HG03095 (cell line): ENCODE measurements at regions not wholly inside any gene's neighbourhood (a gene's known extent, or its start where the extent isn't known, plus 50 kb on each side); places are given as distances from the start of the nearest gene placed in this dataset.

ENCODE experiments used
- ATAC-seq: cut with Tn5 transposase; IDR thresholded peaks from one replicate; pipeline ENCODE4 v1.9.1; 2021; ENCODE audit warnings: moderate library complexity; ENCODE audit not compliant: unreplicated experiment

DNA sequence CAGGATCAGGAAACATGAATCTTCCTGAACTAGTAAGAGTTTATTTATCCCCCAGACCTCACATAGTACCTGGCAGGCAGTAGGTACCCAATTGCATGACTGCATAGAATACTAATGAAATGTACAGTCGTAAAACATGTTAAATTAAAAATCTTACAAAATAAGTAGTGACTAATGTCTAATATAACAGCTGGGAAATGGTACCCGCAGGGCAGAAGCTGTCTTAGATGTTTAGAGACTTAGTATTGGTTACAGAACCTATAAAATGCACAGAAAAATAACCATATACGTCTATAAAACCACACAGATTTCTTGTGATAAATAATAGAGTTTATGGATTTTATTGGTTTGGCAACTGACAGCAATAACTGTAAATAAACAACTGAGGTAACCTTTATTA is 139.1 kb upstream of the GMDS start:
- ATAC-seq: no peak

DNA sequence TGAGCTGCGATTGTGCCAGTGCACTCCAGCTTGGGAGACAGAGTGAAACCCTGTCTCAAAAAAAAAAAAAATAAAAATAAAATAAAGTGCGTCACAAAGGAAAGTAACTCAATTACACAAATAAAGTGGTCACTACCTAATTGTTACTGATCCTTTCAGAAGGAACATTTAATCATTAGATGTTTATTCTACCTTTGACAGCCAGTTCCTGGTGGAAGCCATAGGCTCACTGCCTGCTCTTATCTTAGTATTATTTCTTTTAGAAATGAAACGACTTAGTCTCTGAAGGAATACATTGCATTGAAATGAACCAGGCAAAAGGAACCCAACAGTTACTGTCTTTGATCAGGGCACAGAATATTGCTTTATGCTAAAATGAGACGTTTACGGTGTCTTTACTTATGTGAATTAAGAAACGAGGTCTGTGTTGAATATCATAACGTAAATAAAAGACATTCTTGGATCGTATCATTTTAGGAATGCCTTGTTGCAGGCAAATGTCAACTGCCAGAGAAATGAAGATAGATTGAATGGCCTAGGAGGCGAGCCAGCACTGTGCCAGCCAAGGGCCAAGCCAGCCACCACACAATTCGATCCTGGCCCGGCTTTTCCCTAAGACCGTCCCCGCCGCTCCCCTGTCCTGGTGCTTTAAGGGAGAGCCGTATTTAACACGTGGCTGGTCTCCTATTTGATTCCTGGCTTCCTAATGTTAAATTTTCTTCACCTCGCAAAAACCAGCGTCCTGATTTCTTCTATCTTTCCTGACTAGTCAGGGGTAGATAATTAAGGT is 136.7 kb upstream of the GMDS start:
- no peak for ATAC-seq

GRCh38 chr6:2378891-2379652 is 133.7 kb upstream of the GMDS start:
- no peak for ATAC-seq

DNA sequence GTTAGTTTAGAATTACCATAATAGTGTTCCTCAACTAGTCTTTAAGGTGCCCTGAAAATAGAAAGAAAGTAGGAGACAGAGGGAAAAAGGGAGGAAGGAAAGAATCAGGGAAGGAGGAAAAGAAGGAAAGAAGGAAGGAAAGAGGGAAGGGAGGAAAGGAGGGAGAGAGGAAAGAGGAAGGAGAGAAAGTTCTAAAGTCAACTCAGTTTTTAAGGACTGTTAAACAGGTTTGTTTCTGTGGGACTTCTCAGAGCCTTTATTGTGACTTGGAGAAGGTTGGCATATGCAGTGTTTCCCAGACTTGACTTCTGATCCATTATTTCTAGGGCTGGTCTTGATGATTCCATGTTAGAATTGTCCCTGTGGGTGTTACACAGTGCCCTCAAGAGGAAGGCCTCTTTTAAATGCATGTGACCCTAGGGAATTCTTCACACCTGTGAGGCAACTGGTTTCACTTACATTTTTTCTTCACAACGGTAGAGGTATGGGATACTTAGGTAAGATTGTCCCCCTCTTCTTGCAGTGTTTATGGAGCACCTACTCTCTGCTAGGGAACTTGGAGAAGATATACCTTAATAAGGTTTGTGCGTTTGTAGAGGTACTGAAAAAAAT is 132.7 kb upstream of the GMDS start:
- no peak for ATAC-seq

DNA sequence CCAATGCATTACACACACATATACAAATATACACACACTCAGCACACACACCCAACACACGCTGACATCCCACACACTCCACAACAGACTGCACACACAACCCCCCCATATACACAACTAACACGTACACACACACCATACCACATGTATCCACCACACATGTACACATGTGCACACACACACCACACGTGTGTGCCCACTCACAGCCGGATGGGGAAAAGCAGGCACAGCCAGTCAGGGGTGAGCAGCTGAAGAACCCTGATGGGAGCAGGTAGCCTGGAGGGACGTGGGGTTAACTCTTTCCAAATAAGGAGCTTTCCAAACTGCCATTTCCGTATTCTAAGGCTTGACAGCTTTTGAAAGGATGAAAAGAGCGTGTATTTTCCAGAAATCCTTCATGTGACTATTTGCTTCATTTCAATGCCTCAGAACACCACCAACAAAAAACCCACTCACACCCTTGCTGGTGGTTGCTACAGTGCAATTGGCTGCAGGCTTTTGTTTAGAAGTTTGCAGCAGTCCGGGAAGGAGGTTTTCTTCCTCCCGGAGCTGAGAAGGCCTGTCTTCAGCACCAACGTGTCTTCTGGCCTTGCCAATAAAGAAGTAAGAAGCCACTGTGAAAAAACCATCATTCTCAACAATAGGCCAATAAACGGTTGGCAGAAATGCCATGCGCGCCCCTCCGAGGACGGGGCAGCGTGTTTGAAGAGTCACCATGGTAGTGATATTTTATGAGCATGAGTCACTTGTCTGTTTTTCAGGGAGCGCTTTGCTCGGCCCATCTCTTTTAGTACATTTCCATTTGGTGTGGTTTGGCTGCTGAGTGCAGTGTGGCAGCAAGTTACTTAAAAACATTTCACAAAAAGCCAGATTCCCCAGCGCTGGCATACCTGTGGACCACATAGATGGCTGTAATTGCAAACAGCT is 131.3 kb upstream of the GMDS start:
- ATAC-seq: no peak

DNA sequence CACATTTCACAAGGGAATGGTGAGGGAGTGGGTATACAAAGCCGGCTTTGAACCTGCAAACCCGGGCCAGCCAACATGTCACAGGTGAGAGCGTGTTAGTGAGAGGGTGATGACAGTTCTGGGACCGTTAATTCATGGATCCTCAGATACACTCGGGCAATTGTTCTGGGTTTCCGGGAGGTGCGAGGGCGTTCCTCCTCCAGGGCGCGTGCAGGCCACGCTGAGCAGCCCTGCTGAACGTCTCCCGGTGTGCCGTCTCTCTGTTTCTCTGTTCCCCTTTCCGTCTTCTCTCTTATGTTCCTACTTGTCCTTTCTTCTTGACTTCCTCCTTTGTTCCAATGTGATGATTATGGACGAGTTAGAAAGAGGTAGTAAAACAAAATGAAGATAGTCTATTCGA is 130.0 kb upstream of the GMDS start:
- ATAC-seq: no peak

DNA sequence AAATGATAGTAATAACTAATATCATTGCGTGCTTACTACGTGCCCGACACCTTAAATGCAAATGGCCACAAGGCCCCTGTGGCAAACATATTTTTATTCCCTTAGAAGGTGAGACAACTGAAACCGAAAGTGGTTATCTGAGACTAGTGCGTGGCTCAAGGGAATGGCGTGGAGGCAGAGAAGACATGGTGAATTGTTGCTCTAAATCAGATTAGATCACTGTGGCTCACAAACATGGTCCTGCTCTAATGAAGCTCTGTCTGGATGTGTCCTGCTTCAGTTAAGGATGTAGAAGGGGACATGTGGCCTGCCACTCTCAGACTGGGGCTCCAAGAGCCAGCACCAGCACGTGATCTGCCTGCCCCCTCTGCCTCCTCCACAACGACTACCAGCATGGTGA is 124.2 kb upstream of the GMDS start:
- no peak for ATAC-seq

DNA sequence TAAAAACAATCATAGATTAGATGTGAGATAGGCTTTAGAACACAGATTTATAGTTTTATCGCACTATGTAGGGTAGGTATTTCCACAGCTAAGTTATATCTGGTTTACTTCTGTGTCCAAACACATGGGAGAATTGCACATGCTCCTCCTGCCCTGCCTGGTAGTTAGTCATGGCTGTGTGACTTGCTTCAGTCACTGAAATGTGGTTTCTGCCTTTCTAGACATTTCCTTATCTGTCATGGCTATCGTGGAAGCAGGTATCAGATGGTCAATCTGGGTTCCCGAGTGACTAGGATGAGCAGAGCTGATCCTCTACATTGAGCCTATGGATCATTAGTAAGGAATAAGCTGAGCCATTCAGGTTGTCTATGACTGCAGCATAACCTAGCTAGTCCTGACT is 117.8 kb upstream of the GMDS start:
- no peak for ATAC-seq

- ATAC-seq: no peak
These were observed 115.8 kb upstream of the GMDS start for GRCh38 chr6:2361195-2361594.

DNA sequence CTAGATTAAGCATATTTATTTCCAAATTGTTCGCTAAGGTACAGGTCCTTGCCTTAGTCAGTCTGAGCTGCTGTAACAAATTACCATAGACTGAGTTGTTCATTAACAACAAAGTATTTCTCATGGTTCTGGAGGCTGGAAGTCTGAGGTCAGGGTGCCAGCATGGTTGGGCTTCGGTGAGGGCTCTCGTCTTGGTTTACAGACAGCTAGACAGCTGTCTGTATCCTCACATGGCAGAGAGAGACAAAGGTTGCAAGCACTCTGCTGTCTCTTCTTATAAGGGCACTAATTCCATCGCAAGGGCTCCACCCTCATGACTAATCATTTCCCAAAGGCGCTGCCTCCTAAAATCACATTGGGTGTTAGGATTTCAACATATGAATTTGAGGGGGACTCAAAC is 115.3 kb upstream of the GMDS start:
- ATAC-seq: no peak

- ATAC-seq: no peak
These were observed 114.7 kb upstream of the GMDS start for GRCh38 chr6:2360126-2360525.

DNA sequence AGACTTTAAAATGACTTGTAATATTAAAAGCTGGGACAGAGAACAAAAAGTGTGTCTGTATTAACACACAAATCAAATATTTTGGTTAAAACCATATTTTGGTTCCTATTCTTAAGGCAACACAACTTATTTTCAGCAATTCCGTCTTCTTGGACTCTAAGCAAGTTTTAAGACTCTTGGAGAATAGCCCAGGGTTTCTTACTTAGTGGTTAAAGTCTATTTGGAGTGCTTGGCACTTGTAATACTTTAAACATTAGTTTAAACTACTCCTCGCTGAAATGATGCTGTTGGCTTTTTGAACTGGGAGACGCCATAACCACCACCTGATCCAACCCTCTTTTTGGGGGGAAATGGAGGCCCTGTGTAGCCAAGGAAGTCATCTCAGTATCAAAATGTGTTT is 109.7 kb upstream of the GMDS start:
- no peak for ATAC-seq

DNA sequence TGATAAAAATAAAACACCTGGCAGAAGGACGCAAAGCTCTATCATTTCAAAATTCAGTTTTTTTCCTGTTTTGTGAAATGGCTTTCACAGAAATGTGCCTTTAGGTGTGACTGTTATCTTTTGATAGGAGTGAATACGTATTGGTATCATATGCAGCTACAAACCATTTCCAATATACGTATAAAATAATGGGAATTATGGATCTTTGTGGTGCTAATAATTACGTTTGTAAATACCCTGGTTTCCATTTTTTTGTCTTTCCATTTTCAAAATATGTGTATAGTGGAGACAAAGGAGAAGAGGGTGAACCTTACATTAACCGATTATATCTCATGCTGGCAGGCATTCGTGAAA is 108.7 kb upstream of the GMDS start:
- ATAC-seq: no peak

- no peak for ATAC-seq
These were observed 108.2 kb upstream of the GMDS start for GRCh38 chr6:2353412-2354137.

- ATAC-seq: no peak
These were observed 106.5 kb upstream of the GMDS start for GRCh38 chr6:2351807-2352431.

DNA sequence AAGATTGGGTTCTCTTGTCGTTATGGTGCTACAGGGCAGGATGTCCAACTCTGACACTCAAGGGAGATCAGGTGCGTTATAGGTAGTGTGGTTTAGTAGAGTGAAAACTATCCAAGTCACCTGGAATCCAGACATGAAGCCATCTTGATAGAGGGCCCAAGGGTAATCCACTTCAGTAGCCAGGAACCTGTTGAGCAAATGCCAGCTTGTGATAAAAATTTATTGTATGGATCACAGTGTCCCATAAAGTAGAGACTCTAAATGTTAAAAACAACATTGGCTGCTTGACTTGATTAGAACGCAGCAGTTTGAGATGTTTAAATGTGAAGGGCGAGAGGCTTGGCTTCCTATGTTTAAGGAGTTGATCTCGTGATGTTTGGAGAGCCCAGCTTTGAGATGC is 105.7 kb upstream of the GMDS start:
- no peak for ATAC-seq

DNA sequence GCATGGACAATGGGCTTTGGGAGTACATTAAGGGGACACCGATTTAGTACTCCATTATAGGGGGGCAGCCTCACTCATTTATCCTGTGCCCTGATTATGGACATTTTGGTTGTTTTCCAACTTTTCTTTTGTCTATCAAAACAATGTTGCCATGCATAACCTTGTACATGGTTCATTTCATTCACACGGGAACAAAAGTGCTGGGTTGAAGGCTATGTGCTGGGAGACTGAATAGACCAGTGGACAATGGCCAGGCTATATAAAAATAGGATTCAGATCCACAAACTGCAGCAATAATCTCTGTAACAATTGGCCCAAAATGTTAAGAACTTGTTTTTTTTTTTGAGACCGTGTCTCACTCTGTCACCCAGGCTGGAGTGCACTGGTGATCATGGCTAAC is 100.7 kb upstream of the GMDS start:
- ATAC-seq: no peak

- ATAC-seq: no peak
These were observed 99.0 kb upstream of the GMDS start for GRCh38 chr6:2344319-2344905.

DNA sequence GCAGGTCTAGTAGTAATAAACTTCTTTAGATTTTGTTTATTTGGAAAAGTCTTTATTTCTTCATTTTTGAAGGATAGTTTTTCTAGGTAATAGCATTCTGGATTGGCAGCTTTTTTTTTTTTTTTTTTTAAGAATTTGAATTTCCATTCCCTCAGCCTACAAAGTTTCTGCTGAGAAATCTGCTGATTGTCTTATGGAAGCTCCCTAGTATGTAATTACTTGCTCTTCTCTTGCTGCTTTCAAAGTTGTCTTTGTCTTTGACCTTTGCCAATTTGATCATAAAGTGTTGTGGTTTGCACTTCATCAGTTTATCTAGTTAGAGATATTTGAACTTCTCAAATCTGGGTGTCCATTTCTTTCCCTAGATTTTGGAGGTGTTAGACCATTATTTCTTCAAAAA is 82.2 kb upstream of the GMDS start:
- ATAC-seq: no peak
